ENCODE measurements at regions not wholly inside any gene's neighbourhood (a gene's known extent, or its start where the extent isn't known, plus 50 kb on each side); places are given as distances from the start of the nearest gene placed in this dataset.

DNA sequence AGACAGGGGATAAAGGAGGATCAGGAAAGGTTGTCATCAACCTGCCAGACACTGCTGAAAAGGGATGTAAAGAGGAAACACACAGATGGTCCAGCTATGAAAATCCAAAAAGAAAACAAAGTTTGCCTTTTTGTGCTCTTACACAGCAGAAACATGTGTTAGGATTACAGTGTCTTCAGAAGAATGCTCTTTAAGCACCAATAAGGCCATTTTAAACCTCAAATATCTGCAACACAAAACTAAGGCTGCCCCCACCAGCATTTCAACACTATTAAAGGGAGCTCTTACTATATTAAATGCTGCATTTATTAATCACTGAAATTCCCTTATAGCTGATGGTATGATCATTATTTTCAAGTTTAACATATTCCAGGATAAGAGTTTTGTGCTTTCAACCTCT is 922.5 kb downstream of the NLGN4Y start:
- no peak overlapping the region for H3K4ac ChIP-seq (ENCODE audit: low read length)
- H4K91ac ChIP-seq (ENCODE audit: low read depth, low read length, poor library complexity): no peak overlapping the region
- H3K9me3 ChIP-seq (replicated peaks in 1 of 2; ENCODE audit: control insufficient read depth in 2 of 2, insufficient read depth in 1 of 2, low read depth in 1 of 2, low read length in 2 of 2): no peaks in the 10 kb centered on the region
- no peak overlapping the region for H2AFZ ChIP-seq (ENCODE audit: low read length)
- H2BK5ac ChIP-seq (ENCODE audit: low read length): no peak overlapping the region
- H2AK5ac ChIP-seq (ENCODE audit: low read depth, low read length): no peak overlapping the region
- no peaks in the 10 kb centered on the region for H3K36me3 ChIP-seq (replicated peaks in 1 of 2; ENCODE audit: control insufficient read depth in 2 of 2, insufficient read depth in 2 of 2, low read length in 2 of 2)
- H3K14ac ChIP-seq (ENCODE audit: low read length): no peak overlapping the region
- no peak overlapping the region for H4K8ac ChIP-seq (ENCODE audit: low read depth, low read length)
- no peak for DNase-seq (ENCODE audit: low spot score)
- no peak overlapping the region for H3K18ac ChIP-seq (ENCODE audit: low read length)
- no peaks in the 10 kb centered on the region for H3K27me3 ChIP-seq (ENCODE audit: control insufficient read depth in 3 of 3, insufficient read depth in 3 of 3, low read depth in 1 of 3, low read length in 3 of 3)
- H3K4me2 ChIP-seq (ENCODE audit: insufficient read depth, low read length, poor library complexity, severe bottlenecking): no peak overlapping the region
- H3K23ac ChIP-seq (ENCODE audit: low read depth, low read length, poor library complexity): no peak overlapping the region
- no peak overlapping the region for H3K27ac ChIP-seq (replicated peaks; ENCODE audit: low read length)
- no peak overlapping the region for H3K9ac ChIP-seq (ENCODE audit: low read depth, low read length, poor library complexity)
- H2BK12ac ChIP-seq (ENCODE audit: low read length): no peak overlapping the region
- H2BK120ac ChIP-seq (ENCODE audit: low read depth, low read length): no peak overlapping the region
- H3K79me1 ChIP-seq (ENCODE audit: low read depth, low read length): no peaks in the 10 kb centered on the region
- no peak overlapping the region for H2BK15ac ChIP-seq (ENCODE audit: low read length)
- no peak overlapping the region for H3K4me3 ChIP-seq (ENCODE audit: low read length in 2 of 2)
- no peaks in the 10 kb centered on the region for H3K4me1 ChIP-seq (ENCODE audit: control insufficient read depth in 2 of 2, insufficient read depth in 1 of 2, low read depth in 1 of 2, low read length in 2 of 2)

DNA sequence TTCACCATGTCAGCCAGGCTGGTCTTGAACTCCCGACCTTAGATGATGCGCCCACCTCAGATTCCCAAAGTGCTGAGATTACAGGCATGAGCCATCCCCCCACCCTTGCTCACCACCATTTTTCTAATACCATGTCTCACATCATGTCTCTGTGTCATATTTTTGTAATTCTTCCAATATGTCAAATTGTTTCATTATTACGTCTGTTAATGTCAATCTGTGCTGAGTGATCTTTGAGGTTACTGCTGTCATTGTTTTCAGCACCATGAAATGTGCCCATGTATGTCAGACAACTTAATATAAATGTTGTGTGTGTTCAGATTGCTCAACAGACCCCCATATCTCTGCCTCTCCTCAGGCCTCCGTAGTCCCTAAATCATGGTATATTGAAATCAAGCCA is 923.6 kb downstream of the NLGN4Y start:
- no peak overlapping the region for H4K91ac ChIP-seq (ENCODE audit: low read depth, low read length, poor library complexity)
- no peaks in the 10 kb centered on the region for H3K27me3 ChIP-seq (ENCODE audit: control insufficient read depth in 3 of 3, insufficient read depth in 3 of 3, low read depth in 1 of 3, low read length in 3 of 3)
- H3K4me1 ChIP-seq (ENCODE audit: control insufficient read depth in 2 of 2, insufficient read depth in 1 of 2, low read depth in 1 of 2, low read length in 2 of 2): no peaks in the 10 kb centered on the region
- no CpG with 5 or more reads among the region's 4 CpGs for WGBS, 2 donors (ENCODE audit: extremely low coverage in 2 of 2, insufficient read length in 2 of 2, insufficient replicate concordance in 1 of 2)
- no peaks in the 10 kb centered on the region for H3K36me3 ChIP-seq (replicated peaks in 1 of 2; ENCODE audit: control insufficient read depth in 2 of 2, insufficient read depth in 2 of 2, low read length in 2 of 2)
- no peak overlapping the region for H2AFZ ChIP-seq (ENCODE audit: low read length)
- no peak overlapping the region for H3K4ac ChIP-seq (ENCODE audit: low read length)
- H3K9ac ChIP-seq (ENCODE audit: low read depth, low read length, poor library complexity): no peak overlapping the region
- no peak overlapping the region for H2BK5ac ChIP-seq (ENCODE audit: low read length)
- no peak overlapping the region for H3K23ac ChIP-seq (ENCODE audit: low read depth, low read length, poor library complexity)
- H3K18ac ChIP-seq (ENCODE audit: low read length): no peak overlapping the region
- H2AK5ac ChIP-seq (ENCODE audit: low read depth, low read length): no peak overlapping the region
- H3K14ac ChIP-seq (ENCODE audit: low read length): no peak overlapping the region
- no peak overlapping the region for H2BK15ac ChIP-seq (ENCODE audit: low read length)
- no peak overlapping the region for H2BK12ac ChIP-seq (ENCODE audit: low read length)
- H3K27ac ChIP-seq (replicated peaks; ENCODE audit: low read length): no peak overlapping the region
- H3K9me3 ChIP-seq (replicated peaks in 1 of 2; ENCODE audit: control insufficient read depth in 2 of 2, insufficient read depth in 1 of 2, low read depth in 1 of 2, low read length in 2 of 2): no peaks in the 10 kb centered on the region
- DNase-seq (ENCODE audit: low spot score): no peak
- H4K8ac ChIP-seq (ENCODE audit: low read depth, low read length): no peak overlapping the region
- no peak overlapping the region for H2BK120ac ChIP-seq (ENCODE audit: low read depth, low read length)
- H3K4me2 ChIP-seq (ENCODE audit: insufficient read depth, low read length, poor library complexity, severe bottlenecking): no peak overlapping the region
- no peaks in the 10 kb centered on the region for H3K79me1 ChIP-seq (ENCODE audit: low read depth, low read length)
- H3K4me3 ChIP-seq (ENCODE audit: low read length in 2 of 2): no peak overlapping the region

- Histone ChIP-seq H3K4me1 (ENCODE audit: control insufficient read depth in 2 of 2, insufficient read depth in 1 of 2, low read depth in 1 of 2, low read length in 2 of 2) (no peaks in the 10 kb centered on the region), H3K4me2 (ENCODE audit: insufficient read depth, low read length, poor library complexity, severe bottlenecking) (no peak overlapping the region), H3K14ac (ENCODE audit: low read length) (no peak overlapping the region), H3K27ac (replicated peaks; ENCODE audit: low read length) (no peak overlapping the region), H2BK5ac (ENCODE audit: low read length) (no peak overlapping the region), H3K27me3 (ENCODE audit: control insufficient read depth in 3 of 3, insufficient read depth in 3 of 3, low read depth in 1 of 3, low read length in 3 of 3) (no peaks in the 10 kb centered on the region), H2BK12ac (ENCODE audit: low read length) (no peak overlapping the region), H3K9ac (ENCODE audit: low read depth, low read length, poor library complexity) (no peak overlapping the region), H3K4ac (ENCODE audit: low read length) (no peak overlapping the region), H3K23ac (ENCODE audit: low read depth, low read length, poor library complexity) (no peak overlapping the region), H2AFZ (ENCODE audit: low read length) (no peak overlapping the region), H3K36me3 (replicated peaks in 1 of 2; ENCODE audit: control insufficient read depth in 2 of 2, insufficient read depth in 2 of 2, low read length in 2 of 2) (no peaks in the 10 kb centered on the region), H2AK5ac (ENCODE audit: low read depth, low read length) (no peak overlapping the region), H2BK15ac (ENCODE audit: low read length) (no peak overlapping the region), H4K91ac (ENCODE audit: low read depth, low read length, poor library complexity) (no peak overlapping the region), H2BK120ac (ENCODE audit: low read depth, low read length) (no peak overlapping the region), H4K8ac (ENCODE audit: low read depth, low read length) (no peak overlapping the region), H3K4me3 (ENCODE audit: low read length in 2 of 2) (no peak overlapping the region), H3K9me3 (replicated peaks in 1 of 2; ENCODE audit: control insufficient read depth in 2 of 2, insufficient read depth in 1 of 2, low read depth in 1 of 2, low read length in 2 of 2) (peaks cover 0 to 2% of the 10 kb centered on the region in 2 donors), H3K18ac (ENCODE audit: low read length) (no peak overlapping the region), H3K79me1 (ENCODE audit: low read depth, low read length) (no peaks in the 10 kb centered on the region)
- no peak for DNase-seq (ENCODE audit: low spot score)
- no CpG with 5 or more reads among the region's 39 CpGs for WGBS, 2 donors (ENCODE audit: extremely low coverage in 2 of 2, insufficient read length in 2 of 2, insufficient replicate concordance in 1 of 2)
Measured at GRCh38 chrY:15455133-15455937, 931.0 kb downstream of the NLGN4Y start.

DNA sequence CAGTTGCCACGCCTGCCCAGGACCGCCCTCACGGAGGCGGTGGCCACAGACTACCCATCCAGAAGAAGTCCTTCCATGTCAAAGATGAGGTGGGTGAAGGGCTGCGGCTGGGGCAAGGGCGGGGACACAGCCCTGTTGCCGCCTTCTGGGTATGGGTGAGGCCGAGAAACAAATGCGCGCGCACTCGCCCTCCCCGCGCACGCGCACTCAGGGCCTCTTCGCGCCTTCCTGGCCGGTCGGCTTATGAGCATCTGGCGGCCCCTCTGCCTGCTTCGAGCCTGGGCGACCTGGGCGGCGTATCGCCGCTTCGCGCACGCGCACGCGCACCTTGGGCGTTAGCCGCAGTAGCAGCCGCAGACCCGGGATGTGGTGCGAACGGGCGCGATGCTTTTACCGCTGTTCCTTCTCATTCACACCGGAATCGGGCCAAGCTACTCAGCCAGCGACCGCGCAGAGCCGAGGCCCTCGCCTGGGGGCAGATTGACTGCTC is 931.7 kb downstream of the NLGN4Y start:
- Histone ChIP-seq H3K9me3 (replicated peaks in 1 of 2; ENCODE audit: control insufficient read depth in 2 of 2, insufficient read depth in 1 of 2, low read depth in 1 of 2, low read length in 2 of 2) (peaks cover 0 to 2% of the 10 kb centered on the region in 2 donors), H2BK5ac (ENCODE audit: low read length) (no peak overlapping the region), H3K27ac (replicated peaks; ENCODE audit: low read length) (no peak overlapping the region), H4K91ac (ENCODE audit: low read depth, low read length, poor library complexity) (no peak overlapping the region), H2AK5ac (ENCODE audit: low read depth, low read length) (no peak overlapping the region), H3K14ac (ENCODE audit: low read length) (no peak overlapping the region), H2BK15ac (ENCODE audit: low read length) (no peak overlapping the region), H3K9ac (ENCODE audit: low read depth, low read length, poor library complexity) (no peak overlapping the region), H3K4me3 (ENCODE audit: low read length in 2 of 2) (no peak overlapping the region), H2AFZ (ENCODE audit: low read length) (no peak overlapping the region), H3K36me3 (replicated peaks in 1 of 2; ENCODE audit: control insufficient read depth in 2 of 2, insufficient read depth in 2 of 2, low read length in 2 of 2) (no peaks in the 10 kb centered on the region), H3K23ac (ENCODE audit: low read depth, low read length, poor library complexity) (no peak overlapping the region), H3K4me2 (ENCODE audit: insufficient read depth, low read length, poor library complexity, severe bottlenecking) (no peak overlapping the region), H3K79me1 (ENCODE audit: low read depth, low read length) (no peaks in the 10 kb centered on the region), H3K4ac (ENCODE audit: low read length) (no peak overlapping the region), H2BK120ac (ENCODE audit: low read depth, low read length) (no peak overlapping the region), H4K8ac (ENCODE audit: low read depth, low read length) (no peak overlapping the region), H3K18ac (ENCODE audit: low read length) (no peak overlapping the region), H3K4me1 (ENCODE audit: control insufficient read depth in 2 of 2, insufficient read depth in 1 of 2, low read depth in 1 of 2, low read length in 2 of 2) (no peaks in the 10 kb centered on the region), H2BK12ac (ENCODE audit: low read length) (no peak overlapping the region), H3K27me3 (ENCODE audit: control insufficient read depth in 3 of 3, insufficient read depth in 3 of 3, low read depth in 1 of 3, low read length in 3 of 3) (no peaks in the 10 kb centered on the region)
- WGBS, 2 donors (ENCODE audit: extremely low coverage in 2 of 2, insufficient read length in 2 of 2, insufficient replicate concordance in 1 of 2): no CpG with 5 or more reads among the region's 49 CpGs
- no peak for DNase-seq (ENCODE audit: low spot score)

Data from neuronal stem cell (in vitro differentiated cells).